ENCODE measurements at regions not wholly inside any gene's neighbourhood (a gene's known extent, or its start where the extent isn't known, plus 50 kb on each side); places are given as distances from the start of the nearest gene placed in this dataset.

- DNase-seq (ENCODE audit: low read depth in 2 of 2), result no peak
Measured at GRCh38 chr3:63207066-63207590, 71.0 kb upstream of the SYNPR start.

GRCh38 chr3:63228087-63228486 is 50.0 kb upstream of the SYNPR start:
- no peak for DNase-seq (ENCODE audit: low read depth in 2 of 2)
